Activated B cell treated with CpG ODN at 0.5 μM for 24 hours (primary cell): ENCODE measurements at regions not wholly inside any gene's neighbourhood (a gene's known extent, or its start where the extent isn't known, plus 50 kb on each side); places are given as distances from the start of the nearest gene placed in this dataset.

Source experiments
- ATAC-seq: fragments of 200-7000 bp; cut with Tn5 transposase; one replicate; pipeline ENCODE4 v1.10.0; 2021; ENCODE audit warnings: low read depth, mild to moderate bottlenecking, moderate library complexity
- CTCF ChIA-PET: fragments of 350-600 bp; sonication (Branson Sonifier 250); formaldehyde crosslinking; loops from one replicate; lab custom pipeline; 2021; ENCODE audit warnings: antibody characterized with exemption; lab: Charles Lee
- POLR2A ChIA-PET: fragments of 350-600 bp; sonication (Branson Sonifier 250); formaldehyde crosslinking; loops from one replicate; lab custom pipeline; 2021; ENCODE audit warnings: antibody characterized with exemption; lab: Charles Lee
- DNase-seq: peaks from one replicate; pipeline ENCODE4 v3.0.0; 2022
- H3K27ac Mint-ChIP-seq: one replicate; pipeline ENCODE4 v1.8.0; 2020; ENCODE audit warnings: mixed read lengths
- H3K27me3 Mint-ChIP-seq: one replicate; pipeline ENCODE4 v1.8.0; 2021; ENCODE audit warnings: mixed read lengths
- H3K36me3 Mint-ChIP-seq: one replicate; pipeline ENCODE4 v1.8.0; 2021; ENCODE audit warnings: low read depth, mixed read lengths
- H3K4me1 Mint-ChIP-seq: one replicate; pipeline ENCODE4 v1.8.0; 2021; ENCODE audit warnings: mixed read lengths
- H3K4me3 Mint-ChIP-seq: one replicate; pipeline ENCODE4 v1.8.0; 2020; ENCODE audit warnings: mild to moderate bottlenecking, mixed read lengths
- H3K9me3 Mint-ChIP-seq: one replicate; pipeline ENCODE4 v1.8.0; 2020; ENCODE audit warnings: mixed read lengths
- intact Hi-C: fragments of 100-400 bp; cut with micrococcal nuclease; formaldehyde crosslinking; loops from one replicate; pipeline ENCODE4 v1.15.1; 2024
- TF ChIP-seq, protein P1 (sequence below): fragments of 200-600 bp; IDR thresholded peaks from one replicate; pipeline ENCODE4 v1.8.0; 2022; ENCODE audit warnings: antibody characterized with exemption, mild to moderate bottlenecking

DNA sequence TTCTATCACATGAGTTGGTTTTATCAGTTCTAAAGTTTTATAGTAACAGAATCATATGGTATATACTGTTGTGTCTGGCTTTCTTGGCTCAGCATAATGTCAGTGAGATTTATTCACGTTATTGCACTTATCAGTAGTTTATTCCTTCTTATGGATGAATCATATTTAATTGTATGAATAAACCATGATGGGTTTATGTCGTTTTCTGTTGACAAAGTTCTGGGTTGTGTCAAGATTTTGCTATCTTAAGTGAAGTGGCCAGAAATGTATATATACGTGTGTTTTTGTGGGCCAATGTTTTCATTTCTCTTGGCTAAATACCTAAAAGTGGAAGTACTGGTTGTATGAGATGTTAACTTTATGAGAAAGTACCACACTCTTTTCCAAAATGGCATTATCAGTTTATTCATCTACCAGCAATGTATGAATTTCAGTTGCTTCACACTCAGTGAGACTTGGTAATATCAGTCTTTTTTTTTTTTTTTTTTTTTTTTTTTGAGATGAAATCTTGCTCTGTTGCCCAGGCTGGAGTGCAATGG, 112.4 kb upstream of the DCBLD2 start:
- POLR2A ChIA-PET = no interaction called here
- H3K27me3 Mint-ChIP-seq = no peaks in the 10 kb centered on the region

DNA sequence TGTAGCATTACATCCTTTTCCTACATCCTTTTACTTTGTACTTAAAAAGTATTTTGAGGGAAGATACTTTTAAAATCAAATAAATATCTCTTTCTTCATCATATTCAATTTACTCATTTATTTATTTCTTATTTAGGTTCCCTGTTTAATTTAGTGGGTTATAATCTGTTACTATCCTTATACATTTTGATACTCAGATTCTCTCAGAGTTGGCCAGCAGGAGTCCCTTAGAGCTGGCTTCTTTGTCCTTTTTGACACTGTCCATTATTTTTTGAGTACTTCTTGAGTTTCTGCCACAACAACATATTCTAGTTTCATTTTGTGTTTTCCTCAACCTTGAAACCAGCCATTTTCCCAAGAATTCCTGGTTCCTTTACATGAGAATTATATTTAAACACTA, 111.6 kb upstream of the DCBLD2 start:
- H3K4me3 Mint-ChIP-seq = no peak overlapping the region
- no peak for DNase-seq
- ATAC-seq = no peak
- H3K27me3 Mint-ChIP-seq = no peaks in the 10 kb centered on the region
- POLR2A ChIA-PET = no interaction called here
- CTCF ChIA-PET = no interaction called here
- H3K4me1 Mint-ChIP-seq = peaks cover 14% of the 10 kb centered on the region
- TF ChIP-seq, protein P1, sequence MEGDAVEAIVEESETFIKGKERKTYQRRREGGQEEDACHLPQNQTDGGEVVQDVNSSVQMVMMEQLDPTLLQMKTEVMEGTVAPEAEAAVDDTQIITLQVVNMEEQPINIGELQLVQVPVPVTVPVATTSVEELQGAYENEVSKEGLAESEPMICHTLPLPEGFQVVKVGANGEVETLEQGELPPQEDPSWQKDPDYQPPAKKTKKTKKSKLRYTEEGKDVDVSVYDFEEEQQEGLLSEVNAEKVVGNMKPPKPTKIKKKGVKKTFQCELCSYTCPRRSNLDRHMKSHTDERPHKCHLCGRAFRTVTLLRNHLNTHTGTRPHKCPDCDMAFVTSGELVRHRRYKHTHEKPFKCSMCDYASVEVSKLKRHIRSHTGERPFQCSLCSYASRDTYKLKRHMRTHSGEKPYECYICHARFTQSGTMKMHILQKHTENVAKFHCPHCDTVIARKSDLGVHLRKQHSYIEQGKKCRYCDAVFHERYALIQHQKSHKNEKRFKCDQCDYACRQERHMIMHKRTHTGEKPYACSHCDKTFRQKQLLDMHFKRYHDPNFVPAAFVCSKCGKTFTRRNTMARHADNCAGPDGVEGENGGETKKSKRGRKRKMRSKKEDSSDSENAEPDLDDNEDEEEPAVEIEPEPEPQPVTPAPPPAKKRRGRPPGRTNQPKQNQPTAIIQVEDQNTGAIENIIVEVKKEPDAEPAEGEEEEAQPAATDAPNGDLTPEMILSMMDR = no peak
- H3K9me3 Mint-ChIP-seq = no peaks in the 10 kb centered on the region
- intact Hi-C loops = no loop called here
- H3K36me3 Mint-ChIP-seq = no peaks in the 10 kb centered on the region
- H3K27ac Mint-ChIP-seq = no peak overlapping the region

More for the DNA sequence above, 112.4 kb upstream of the DCBLD2 start:
- no peak for DNase-seq
- Mint-ChIP-seq H3K36me3 (no peaks in the 10 kb centered on the region), H3K27ac (no peak overlapping the region), H3K4me1 (peaks cover 14% of the 10 kb centered on the region), H3K9me3 (no peaks in the 10 kb centered on the region), H3K4me3 (no peak overlapping the region)
- ATAC-seq = no peak
- TF ChIP-seq, protein P1 = no peak
- intact Hi-C loops = no loop called here
- CTCF ChIA-PET = no interaction called here

DNA sequence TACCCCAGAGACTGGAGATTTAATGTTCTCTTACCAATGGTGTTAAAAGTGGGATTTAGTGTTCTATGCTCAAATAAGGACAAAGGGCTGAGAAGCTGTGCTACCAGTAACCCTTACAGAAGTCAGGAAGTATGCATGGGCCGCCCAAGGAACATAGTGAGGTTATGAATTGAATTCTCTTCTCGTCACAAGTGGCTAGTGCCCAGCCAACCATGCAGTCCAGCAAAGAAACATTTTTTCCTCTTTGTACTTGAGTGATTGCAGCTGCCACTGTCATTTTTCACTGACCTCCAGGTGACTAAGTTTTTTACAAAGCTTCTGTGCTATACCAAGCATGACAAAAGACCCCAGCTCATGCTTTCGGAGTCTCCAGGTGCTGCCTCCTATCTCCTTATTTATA, 110.6 kb upstream of the DCBLD2 start:
- ATAC-seq (no peak), DNase-seq (no peak)
- TF ChIP-seq, protein P1 = no peak
- H3K36me3 Mint-ChIP-seq = no peaks in the 10 kb centered on the region
- POLR2A ChIA-PET = no interaction called here
- H3K9me3 Mint-ChIP-seq = no peaks in the 10 kb centered on the region
- no peaks in the 10 kb centered on the region for H3K27me3 Mint-ChIP-seq
- H3K4me1 Mint-ChIP-seq = peaks cover 14% of the 10 kb centered on the region
- H3K27ac Mint-ChIP-seq = no peak overlapping the region
- H3K4me3 Mint-ChIP-seq = no peak overlapping the region
- CTCF ChIA-PET = no interaction called here
- intact Hi-C loops = no loop called here

DNA sequence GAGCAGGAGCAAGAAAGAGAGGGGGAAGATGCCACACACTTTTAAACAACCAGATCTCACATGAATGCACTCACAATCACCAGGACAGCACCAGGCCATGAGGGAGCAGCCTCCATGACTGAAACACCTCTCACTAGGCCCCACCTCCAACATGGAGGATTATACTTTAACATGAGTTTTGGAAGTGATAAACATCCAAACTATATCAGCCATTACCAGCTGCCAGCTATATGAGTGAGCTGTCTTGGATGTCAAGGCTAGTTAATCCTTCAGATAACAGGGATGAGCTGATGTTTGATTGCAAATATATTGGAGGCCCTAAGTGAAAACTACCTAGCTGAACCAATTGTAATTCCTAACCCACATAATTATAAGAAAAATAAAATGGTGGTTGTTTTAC, 108.4 kb upstream of the DCBLD2 start:
- TF ChIP-seq, protein P1 = no peak
- no peaks in the 10 kb centered on the region for H3K36me3 Mint-ChIP-seq
- no peak overlapping the region for H3K27ac Mint-ChIP-seq

DNA sequence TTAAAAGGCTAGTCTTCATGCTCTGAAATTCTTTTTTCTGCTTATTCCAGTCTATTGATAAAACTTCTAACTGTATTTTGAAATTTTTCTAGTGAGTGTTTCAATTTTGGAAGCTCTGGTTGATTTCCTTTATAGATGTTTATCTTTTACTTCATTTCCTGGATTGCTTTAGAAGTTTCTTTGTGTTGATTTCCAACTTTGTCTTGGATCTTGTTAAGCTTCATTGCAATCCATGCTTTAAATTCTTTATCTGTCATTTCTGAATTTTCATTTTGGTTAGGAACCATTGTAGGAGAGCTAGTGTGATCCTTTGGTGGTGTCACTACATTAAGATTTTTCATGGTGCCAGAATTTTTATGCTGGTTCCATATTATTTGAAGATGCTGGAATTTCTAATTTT, 105.2 kb upstream of the DCBLD2 start:
- Mint-ChIP-seq H3K27me3 (no peaks in the 10 kb centered on the region), H3K4me3 (no peak overlapping the region), H3K9me3 (peaks cover 3% of the 10 kb centered on the region), H3K4me1 (peaks cover 1% of the 10 kb centered on the region), H3K36me3 (no peaks in the 10 kb centered on the region), H3K27ac (no peak overlapping the region)
- DNase-seq = no peak
- CTCF ChIA-PET = no interaction called here
- TF ChIP-seq, protein P1 = no peak
- intact Hi-C loops = no loop called here
- no peak for ATAC-seq
- POLR2A ChIA-PET = no interaction called here

More for the DNA sequence above, 108.4 kb upstream of the DCBLD2 start:
- ChIA-PET CTCF (no interaction called here), POLR2A (no interaction called here)
- ATAC-seq = no peak
- intact Hi-C loops = no loop called here
- Mint-ChIP-seq H3K4me3 (no peak overlapping the region), H3K4me1 (peaks cover 14% of the 10 kb centered on the region), H3K9me3 (no peaks in the 10 kb centered on the region), H3K27me3 (no peaks in the 10 kb centered on the region)
- no peak for DNase-seq
